ENCODE measurements at regions not wholly inside any gene's neighbourhood (a gene's known extent, or its start where the extent isn't known, plus 50 kb on each side); places are given as distances from the start of the nearest gene placed in this dataset.

GRCh38 chr2:145036421-145037011 is 516.6 kb upstream of the ZEB2 start:
- TF ChIP-seq CTCF (conservative IDR thresholded peaks at IDR 0.05; ENCODE audit: low read depth in 2 of 2) (no peak), NANOG (IDR thresholded peaks at IDR 0.05; ENCODE audit: borderline replicate concordance) (no peak), CREB1 (CRISPR knock-in tag; IDR thresholded peaks at IDR 0.05; ENCODE audit: low read depth) (no peak), POLR2AphosphoS5 (IDR thresholded peaks at IDR 0.05; ENCODE audit: low read depth) (no peak), ZNF331 (CRISPR knock-in tag; IDR thresholded peaks at IDR 0.05; ENCODE audit: low read depth) (no peak), EZH2 (IDR thresholded peaks at IDR 0.05; ENCODE audit: low read depth, unreplicated experiment) (no peak), REST (IDR thresholded peaks at IDR 0.05; ENCODE audit: unreplicated experiment) (no peak), EZH2phosphoT487 (IDR thresholded peaks at IDR 0.05; ENCODE audit: unreplicated experiment) (no peak), JUNB (IDR thresholded peaks at IDR 0.05; ENCODE audit: unreplicated experiment) (no peak)
- TF ChIP-seq, protein P1, sequence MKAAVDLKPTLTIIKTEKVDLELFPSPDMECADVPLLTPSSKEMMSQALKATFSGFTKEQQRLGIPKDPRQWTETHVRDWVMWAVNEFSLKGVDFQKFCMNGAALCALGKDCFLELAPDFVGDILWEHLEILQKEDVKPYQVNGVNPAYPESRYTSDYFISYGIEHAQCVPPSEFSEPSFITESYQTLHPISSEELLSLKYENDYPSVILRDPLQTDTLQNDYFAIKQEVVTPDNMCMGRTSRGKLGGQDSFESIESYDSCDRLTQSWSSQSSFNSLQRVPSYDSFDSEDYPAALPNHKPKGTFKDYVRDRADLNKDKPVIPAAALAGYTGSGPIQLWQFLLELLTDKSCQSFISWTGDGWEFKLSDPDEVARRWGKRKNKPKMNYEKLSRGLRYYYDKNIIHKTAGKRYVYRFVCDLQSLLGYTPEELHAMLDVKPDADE (IDR thresholded peaks at IDR 0.05), result no peak
- TF ChIP-seq, protein P2, sequence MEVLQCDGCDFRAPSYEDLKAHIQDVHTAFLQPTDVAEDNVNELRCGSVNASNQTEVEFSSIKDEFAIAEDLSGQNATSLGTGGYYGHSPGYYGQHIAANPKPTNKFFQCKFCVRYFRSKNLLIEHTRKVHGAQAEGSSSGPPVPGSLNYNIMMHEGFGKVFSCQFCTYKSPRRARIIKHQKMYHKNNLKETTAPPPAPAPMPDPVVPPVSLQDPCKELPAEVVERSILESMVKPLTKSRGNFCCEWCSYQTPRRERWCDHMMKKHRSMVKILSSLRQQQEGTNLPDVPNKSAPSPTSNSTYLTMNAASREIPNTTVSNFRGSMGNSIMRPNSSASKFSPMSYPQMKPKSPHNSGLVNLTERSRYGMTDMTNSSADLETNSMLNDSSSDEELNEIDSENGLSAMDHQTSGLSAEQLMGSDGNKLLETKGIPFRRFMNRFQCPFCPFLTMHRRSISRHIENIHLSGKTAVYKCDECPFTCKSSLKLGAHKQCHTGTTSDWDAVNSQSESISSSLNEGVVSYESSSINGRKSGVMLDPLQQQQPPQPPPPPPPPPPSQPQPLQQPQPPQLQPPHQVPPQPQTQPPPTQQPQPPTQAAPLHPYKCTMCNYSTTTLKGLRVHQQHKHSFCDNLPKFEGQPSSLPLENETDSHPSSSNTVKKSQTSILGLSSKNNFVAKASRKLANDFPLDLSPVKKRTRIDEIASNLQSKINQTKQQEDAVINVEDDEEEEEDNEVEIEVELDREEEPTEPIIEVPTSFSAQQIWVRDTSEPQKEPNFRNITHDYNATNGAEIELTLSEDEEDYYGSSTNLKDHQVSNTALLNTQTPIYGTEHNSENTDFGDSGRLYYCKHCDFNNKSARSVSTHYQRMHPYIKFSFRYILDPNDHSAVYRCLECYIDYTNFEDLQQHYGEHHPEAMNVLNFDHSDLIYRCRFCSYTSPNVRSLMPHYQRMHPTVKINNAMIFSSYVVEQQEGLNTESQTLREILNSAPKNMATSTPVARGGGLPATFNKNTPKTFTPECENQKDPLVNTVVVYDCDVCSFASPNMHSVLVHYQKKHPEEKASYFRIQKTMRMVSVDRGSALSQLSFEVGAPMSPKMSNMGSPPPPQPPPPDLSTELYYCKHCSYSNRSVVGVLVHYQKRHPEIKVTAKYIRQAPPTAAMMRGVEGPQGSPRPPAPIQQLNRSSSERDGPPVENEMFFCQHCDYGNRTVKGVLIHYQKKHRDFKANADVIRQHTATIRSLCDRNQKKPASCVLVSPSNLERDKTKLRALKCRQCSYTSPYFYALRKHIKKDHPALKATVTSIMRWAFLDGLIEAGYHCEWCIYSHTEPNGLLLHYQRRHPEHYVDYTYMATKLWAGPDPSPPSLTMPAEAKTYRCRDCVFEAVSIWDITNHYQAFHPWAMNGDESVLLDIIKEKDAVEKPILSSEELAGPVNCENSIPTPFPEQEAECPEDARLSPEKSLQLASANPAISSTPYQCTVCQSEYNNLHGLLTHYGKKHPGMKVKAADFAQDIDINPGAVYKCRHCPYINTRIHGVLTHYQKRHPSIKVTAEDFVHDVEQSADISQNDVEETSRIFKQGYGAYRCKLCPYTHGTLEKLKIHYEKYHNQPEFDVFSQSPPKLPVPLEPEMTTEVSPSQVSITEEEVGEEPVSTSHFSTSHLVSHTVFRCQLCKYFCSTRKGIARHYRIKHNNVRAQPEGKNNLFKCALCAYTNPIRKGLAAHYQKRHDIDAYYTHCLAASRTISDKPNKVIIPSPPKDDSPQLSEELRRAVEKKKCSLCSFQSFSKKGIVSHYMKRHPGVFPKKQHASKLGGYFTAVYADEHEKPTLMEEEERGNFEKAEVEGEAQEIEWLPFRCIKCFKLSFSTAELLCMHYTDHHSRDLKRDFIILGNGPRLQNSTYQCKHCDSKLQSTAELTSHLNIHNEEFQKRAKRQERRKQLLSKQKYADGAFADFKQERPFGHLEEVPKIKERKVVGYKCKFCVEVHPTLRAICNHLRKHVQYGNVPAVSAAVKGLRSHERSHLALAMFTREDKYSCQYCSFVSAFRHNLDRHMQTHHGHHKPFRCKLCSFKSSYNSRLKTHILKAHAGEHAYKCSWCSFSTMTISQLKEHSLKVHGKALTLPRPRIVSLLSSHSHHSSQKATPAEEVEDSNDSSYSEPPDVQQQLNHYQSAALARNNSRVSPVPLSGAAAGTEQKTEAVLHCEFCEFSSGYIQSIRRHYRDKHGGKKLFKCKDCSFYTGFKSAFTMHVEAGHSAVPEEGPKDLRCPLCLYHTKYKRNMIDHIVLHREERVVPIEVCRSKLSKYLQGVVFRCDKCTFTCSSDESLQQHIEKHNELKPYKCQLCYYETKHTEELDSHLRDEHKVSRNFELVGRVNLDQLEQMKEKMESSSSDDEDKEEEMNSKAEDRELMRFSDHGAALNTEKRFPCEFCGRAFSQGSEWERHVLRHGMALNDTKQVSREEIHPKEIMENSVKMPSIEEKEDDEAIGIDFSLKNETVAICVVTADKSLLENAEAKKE (CRISPR knock-in tag; IDR thresholded peaks at IDR 0.05), result no peak

All from GM23338 (cell line).